ENCODE measurements at regions not wholly inside any gene's neighbourhood (a gene's known extent, or its start where the extent isn't known, plus 50 kb on each side); places are given as distances from the start of the nearest gene placed in this dataset.

DNA sequence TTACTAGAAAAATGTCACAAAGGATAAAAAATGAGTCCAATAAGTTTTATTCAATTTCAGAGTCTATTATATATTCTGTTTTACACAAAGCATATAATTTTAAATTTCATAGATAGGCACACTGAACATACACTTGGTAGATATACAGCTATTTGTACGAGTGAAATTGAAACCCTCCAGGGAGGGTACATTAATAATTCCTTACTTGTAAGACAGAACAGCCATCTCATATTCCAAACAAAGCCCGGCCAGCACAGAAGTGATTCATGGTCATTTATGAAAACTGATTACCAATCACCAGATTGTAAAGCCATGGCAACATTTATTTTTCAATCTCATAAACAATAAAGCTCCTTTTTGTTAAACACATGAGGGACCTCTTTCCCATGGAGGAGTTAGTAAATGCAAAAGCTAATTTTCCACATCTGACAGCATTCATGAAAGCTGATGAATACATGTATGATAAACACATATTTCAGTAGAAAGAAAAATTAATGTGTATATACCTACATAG is 190.6 kb downstream of the TDRD15 start:
- no peaks in the 10 kb centered on the region for H3K27me3 Mint-ChIP-seq
- no peak overlapping the region for H3K27ac Mint-ChIP-seq
- H3K9me3 Mint-ChIP-seq, result no peaks in the 10 kb centered on the region
- H3K4me3 Mint-ChIP-seq, result no peak overlapping the region
- no peaks in the 10 kb centered on the region for H3K4me1 Mint-ChIP-seq (ENCODE audit: low read depth)
- no peaks in the 10 kb centered on the region for H3K36me3 Mint-ChIP-seq (ENCODE audit: low read depth)
- DNase-seq, result no peak

DNA sequence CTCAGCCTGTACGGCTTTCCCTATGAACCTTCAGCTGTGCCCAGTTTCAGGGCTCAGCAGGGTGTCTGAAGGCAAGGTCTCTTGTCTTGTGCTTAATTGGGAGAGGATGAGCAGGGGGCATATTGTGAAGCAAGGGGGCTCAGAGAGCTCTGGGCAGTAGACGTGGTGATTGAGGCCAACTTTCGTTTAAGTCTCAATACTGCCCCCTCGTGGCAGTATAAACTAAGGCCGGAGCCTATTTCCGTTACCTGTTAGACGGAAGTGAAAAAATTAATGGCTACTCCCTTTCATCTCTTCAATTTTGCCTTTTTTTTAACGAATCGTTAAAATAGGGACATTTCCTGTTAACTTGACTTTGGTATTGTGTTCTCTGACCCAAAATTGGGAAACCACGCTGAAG is 193.4 kb downstream of the TDRD15 start:
- no peaks in the 10 kb centered on the region for H3K9me3 Mint-ChIP-seq
- H3K36me3 Mint-ChIP-seq (ENCODE audit: low read depth), result no peaks in the 10 kb centered on the region
- no peaks in the 10 kb centered on the region for H3K4me1 Mint-ChIP-seq (ENCODE audit: low read depth)
- no peak overlapping the region for H3K27ac Mint-ChIP-seq
- no peak overlapping the region for H3K4me3 Mint-ChIP-seq
- H3K27me3 Mint-ChIP-seq, result no peaks in the 10 kb centered on the region
- DNase-seq, result no peak

DNA sequence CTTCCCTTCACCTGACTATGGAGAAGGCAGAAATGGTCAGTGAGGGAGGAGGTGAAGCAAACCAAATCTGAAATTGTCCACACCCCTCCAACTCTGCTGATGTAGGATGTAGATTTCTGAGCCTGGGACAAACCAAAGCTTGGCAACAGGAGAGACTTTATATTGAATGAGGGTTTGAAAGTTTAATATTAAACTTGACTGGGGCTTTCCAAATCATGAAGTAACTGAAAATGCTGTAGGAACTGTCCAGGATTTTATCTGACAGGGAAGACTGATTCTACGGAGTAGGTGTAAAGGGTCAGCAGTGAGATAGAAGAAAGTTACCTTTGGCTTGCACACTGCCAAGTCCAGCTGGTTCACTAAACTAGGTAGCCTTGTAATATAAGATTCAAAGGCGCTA is 194.5 kb downstream of the TDRD15 start:
- Mint-ChIP-seq H3K36me3 (ENCODE audit: low read depth) (no peaks in the 10 kb centered on the region), H3K27me3 (no peaks in the 10 kb centered on the region), H3K4me1 (ENCODE audit: low read depth) (no peaks in the 10 kb centered on the region), H3K9me3 (no peaks in the 10 kb centered on the region), H3K4me3 (no peak overlapping the region), H3K27ac (no peak overlapping the region)
- DNase-seq, result no peak

DNA sequence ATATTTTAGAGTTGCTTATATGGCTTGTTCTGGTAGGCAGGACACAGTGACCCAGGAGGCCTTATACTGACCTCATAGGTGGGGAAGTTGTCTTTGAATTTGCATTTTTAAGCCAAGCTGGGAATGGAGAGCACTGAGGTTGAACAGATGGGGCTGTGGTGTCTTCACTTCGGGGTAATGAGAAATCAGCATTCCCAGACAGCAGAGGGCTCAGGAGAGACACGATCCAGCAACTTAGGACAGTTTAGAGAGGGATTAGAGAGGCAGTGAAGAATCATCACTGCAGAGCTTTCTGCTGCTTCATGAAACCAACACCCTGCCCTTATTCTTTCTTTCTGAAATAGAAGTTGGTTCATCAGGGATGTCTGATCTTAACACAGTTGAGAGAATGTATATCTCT is 202.4 kb downstream of the TDRD15 start:
- Mint-ChIP-seq H3K27me3 (no peaks in the 10 kb centered on the region), H3K27ac (no peak overlapping the region), H3K4me1 (ENCODE audit: low read depth) (no peaks in the 10 kb centered on the region), H3K4me3 (no peak overlapping the region), H3K9me3 (no peaks in the 10 kb centered on the region), H3K36me3 (ENCODE audit: low read depth) (no peaks in the 10 kb centered on the region)
- DNase-seq, result no peak

DNA sequence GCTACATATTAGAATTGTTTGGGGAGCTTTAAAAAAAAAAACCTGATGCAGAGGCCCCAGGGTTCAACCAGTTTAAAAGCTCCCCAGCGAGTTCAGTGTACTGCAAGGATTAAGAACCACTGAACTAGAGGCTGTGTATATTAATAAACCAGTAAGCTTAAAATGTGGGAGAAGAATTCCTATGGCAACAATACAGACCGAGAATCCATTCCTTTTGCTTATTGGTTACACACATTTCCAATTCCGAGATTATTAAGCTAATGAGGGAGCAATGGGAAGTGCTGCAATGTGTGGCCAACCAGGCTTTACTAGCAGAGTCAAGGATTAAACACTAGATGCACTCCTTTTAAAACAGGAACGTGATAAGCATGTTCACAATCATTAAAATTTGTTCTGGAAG is 204.4 kb downstream of the TDRD15 start:
- no peaks in the 10 kb centered on the region for H3K27me3 Mint-ChIP-seq
- H3K27ac Mint-ChIP-seq, result no peak overlapping the region
- H3K4me3 Mint-ChIP-seq, result no peak overlapping the region
- no peaks in the 10 kb centered on the region for H3K4me1 Mint-ChIP-seq (ENCODE audit: low read depth)
- no peaks in the 10 kb centered on the region for H3K9me3 Mint-ChIP-seq
- H3K36me3 Mint-ChIP-seq (ENCODE audit: low read depth), result no peaks in the 10 kb centered on the region
- no peak for DNase-seq

DNA sequence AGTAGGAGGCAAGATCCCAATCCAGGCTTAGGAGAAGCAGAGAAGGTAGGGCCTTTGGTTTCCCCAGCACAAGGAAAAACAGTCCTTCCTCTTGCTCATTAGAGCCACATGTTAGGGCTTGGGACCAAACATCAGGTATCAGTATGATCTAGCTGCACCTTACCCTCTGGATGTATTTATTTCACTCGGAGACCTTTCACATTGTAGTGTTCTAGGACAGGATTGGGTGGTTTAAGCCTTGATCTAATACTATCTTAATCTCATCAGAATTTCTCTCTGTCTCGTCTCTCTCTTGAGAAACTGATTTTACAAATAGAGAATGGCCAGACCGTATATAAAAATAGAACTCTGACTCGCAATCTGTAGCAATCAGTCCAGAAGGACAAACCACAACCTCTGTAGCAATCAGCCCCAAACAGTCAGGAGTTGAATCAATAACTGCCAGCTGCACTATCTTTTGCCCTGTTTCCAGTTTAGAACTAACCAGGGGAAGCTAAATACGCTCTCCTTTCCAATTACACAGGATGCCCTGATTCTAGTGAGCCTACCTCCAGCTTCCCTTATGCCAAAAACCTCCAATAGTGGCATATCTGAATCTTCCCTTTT is 207.1 kb downstream of the TDRD15 start:
- no peaks in the 10 kb centered on the region for H3K9me3 Mint-ChIP-seq
- H3K27me3 Mint-ChIP-seq, result no peaks in the 10 kb centered on the region
- H3K4me3 Mint-ChIP-seq, result no peak overlapping the region
- no peaks in the 10 kb centered on the region for H3K36me3 Mint-ChIP-seq (ENCODE audit: low read depth)
- no peak for DNase-seq
- H3K4me1 Mint-ChIP-seq (ENCODE audit: low read depth), result no peaks in the 10 kb centered on the region
- H3K27ac Mint-ChIP-seq, result no peak overlapping the region

DNA sequence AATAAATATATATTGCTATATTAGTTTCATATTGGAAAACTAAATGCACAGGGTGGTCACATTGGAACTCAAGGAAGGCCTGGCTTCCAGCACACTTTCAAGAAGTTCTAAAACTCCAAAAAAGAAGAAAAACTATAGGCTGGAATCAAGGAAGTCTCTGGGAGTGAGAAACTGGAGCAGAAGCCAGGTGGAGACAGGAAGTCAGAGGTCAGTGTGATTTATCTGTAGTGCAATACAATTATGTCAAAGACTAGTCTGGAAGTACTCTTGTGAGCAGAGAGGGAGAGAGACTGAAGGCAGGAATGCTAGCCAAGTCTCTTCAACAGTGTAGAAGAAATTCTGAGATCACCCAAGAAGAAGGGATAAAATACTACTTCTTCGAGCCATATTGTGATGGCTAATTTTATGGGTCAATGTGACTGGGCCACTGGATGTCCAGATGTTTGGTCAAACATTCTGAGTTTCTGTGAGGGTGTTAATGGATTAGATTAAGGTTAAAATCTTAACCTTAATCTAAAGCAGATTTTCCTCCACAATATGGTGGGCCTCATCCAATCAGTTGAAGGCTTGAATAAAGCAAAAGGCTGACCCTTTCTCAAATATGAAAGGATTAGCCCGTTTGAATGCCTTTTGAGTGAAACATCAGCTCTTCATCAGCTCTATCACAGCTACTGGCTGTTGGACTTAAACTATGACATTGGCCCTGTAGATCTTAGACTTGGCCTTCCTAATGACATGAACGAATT is 208.0 kb downstream of the TDRD15 start:
- Mint-ChIP-seq H3K9me3 (no peaks in the 10 kb centered on the region), H3K4me1 (ENCODE audit: low read depth) (no peaks in the 10 kb centered on the region), H3K36me3 (ENCODE audit: low read depth) (no peaks in the 10 kb centered on the region), H3K4me3 (no peak overlapping the region), H3K27ac (no peak overlapping the region), H3K27me3 (no peaks in the 10 kb centered on the region)
- no peak for DNase-seq

DNA sequence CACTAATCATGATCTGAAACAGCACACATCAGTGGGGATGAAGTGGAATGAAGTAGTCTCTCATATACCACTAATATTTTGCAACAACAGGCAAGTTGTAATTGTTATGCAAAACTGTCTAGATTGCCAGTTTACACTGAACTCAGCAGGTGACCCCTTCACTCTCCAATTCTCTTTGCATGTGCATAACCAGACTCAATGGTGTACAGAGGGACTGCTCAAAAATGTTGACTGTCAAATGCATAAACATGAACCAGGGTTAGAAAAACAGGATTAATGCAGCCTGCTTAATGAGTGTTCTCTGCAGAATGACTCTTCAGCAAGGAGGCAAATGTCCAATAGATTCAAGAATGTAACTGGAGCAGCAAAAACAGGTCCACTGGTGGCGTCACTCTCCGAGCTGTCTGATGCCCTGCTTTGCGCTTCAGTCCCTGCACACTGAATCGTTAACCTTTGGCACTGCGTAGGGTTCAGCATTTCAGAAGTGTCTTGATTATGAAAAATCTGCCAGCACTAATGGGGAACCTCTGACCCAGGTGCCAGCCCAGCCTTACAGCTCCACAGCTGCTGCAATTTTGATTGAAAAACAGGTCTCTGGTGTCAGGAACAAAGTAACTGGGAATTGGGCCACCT is 209.3 kb downstream of the TDRD15 start:
- Mint-ChIP-seq H3K27ac (no peak overlapping the region), H3K4me3 (no peak overlapping the region), H3K27me3 (no peaks in the 10 kb centered on the region), H3K4me1 (ENCODE audit: low read depth) (no peaks in the 10 kb centered on the region), H3K9me3 (no peaks in the 10 kb centered on the region), H3K36me3 (ENCODE audit: low read depth) (no peaks in the 10 kb centered on the region)
- DNase-seq, result no peak

DNA sequence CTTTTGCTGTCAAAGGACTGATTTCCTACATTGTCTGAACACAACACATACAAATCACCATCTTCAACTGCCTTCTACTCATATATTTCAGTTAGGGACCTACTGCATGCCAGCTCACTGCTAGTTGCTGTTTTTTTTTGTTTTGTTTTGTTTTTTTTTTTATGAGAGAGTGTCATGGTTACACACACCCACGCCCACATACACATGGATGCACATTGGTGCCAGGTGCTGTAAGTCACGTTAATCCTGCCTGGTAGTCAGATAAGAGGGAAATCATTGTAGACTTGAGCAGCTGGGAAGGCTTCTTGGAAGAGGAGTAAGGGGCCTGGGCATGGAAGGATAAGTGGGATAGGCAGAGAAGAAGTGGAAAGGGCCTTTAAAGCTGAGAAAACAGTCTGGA is 209.9 kb downstream of the TDRD15 start:
- H3K27me3 Mint-ChIP-seq, result no peaks in the 10 kb centered on the region
- DNase-seq, result no peak
- H3K9me3 Mint-ChIP-seq, result no peaks in the 10 kb centered on the region
- no peak overlapping the region for H3K27ac Mint-ChIP-seq
- H3K4me3 Mint-ChIP-seq, result no peak overlapping the region
- H3K36me3 Mint-ChIP-seq (ENCODE audit: low read depth), result no peaks in the 10 kb centered on the region
- no peaks in the 10 kb centered on the region for H3K4me1 Mint-ChIP-seq (ENCODE audit: low read depth)

DNA sequence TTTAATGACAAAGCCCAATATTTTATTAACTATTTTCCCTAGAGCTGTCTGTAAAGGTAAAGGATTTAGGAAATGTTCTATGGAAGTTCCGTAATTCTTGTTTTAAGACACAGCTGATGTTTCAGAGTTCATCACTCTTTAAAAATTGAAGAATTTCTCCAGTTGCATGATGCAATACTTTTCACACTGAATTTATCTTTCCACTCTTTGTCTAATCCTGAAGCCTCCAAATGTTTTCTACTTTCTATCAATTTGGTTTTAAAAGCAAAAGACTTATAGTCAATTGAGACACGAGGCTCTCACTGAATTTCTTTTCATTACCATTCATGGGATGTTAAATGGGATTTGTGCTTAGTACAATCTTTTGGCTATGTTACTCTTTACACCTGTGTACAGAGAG is 223.2 kb downstream of the TDRD15 start:
- no peaks in the 10 kb centered on the region for H3K36me3 Mint-ChIP-seq (ENCODE audit: low read depth)
- H3K4me1 Mint-ChIP-seq (ENCODE audit: low read depth), result no peaks in the 10 kb centered on the region
- H3K9me3 Mint-ChIP-seq, result peaks cover 12% of the 10 kb centered on the region
- no peak for DNase-seq
- no peak overlapping the region for H3K4me3 Mint-ChIP-seq
- no peaks in the 10 kb centered on the region for H3K27me3 Mint-ChIP-seq
- H3K27ac Mint-ChIP-seq, result no peak overlapping the region

DNA sequence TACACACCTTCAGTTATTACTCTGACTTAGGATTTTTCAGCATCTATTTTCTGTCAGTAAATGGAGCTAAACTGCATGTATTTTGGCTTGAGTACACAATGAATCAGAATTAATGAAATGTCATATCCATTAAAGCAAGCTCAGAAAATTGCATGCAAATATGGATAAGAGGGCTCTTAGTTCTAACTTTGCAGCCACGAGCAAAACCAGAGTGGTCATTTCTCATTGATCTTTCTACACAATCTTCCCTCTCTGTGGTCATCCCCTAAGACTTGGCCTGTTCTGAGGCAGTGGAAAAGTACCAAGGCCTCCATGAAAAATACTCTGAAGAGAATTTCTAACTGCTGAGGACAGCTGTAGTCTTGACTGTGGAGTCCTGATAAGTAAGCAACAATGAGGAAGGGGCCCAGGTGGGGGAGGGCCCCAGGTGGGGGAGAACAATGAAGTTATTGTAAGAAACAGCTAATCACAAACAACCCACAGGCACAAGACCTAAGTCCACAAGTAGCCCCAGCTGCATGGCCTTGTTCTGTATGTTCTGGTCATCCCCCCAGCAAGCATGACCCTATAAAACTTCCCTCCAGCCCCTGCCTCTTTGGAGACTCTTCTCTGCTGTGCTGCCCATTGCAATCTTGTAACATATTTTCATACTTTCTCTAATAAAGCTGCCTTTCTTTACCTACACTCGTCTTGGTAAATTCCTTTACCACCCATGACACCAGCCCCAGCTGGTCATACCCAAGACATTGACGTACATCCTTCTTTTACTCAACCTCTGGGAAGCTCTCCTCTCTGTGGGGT is 230.3 kb downstream of the TDRD15 start:
- DNase-seq, result no peak
- Mint-ChIP-seq H3K4me1 (ENCODE audit: low read depth) (no peaks in the 10 kb centered on the region), H3K27me3 (no peaks in the 10 kb centered on the region), H3K36me3 (ENCODE audit: low read depth) (no peaks in the 10 kb centered on the region), H3K9me3 (no peaks in the 10 kb centered on the region), H3K4me3 (no peak overlapping the region), H3K27ac (no peak overlapping the region)

DNA sequence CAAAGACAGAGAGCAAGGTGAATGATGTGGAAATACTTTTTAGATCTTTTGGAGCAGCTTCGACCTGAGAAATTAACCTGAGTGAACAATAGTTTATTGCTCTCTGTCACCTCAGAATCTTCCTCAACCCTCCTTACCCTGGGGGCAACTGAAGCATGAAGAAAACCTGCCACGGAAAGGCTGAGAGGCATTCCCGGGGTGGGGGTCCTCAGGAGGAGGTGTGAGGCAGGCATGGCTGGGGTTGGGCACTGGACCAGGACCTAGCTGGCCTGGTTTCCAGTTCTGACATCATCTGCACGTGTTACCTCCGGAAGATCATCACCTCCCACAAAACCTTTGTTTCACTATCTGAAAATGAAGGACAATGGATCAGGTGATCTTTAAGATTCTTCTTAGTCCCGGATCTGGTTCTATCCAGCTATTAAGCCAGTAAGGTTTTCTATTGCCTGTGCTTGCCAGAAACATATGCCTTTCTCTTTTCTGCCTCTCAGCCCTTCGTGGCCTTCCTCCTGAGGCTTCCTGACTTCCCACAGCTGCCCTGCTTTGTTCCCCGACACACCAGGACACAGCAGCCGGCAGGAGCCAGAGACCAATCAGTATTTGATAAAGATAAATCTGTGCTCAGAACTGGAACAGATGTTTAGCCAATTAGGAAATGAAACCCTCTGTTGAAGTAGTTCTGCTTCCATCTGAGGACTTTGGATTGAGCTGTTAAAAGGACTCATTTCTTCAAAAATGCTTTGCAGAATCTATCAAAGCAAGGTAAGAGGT is 232.5 kb downstream of the TDRD15 start:
- Mint-ChIP-seq H3K4me1 (ENCODE audit: low read depth) (no peaks in the 10 kb centered on the region), H3K27ac (no peak overlapping the region), H3K36me3 (ENCODE audit: low read depth) (no peaks in the 10 kb centered on the region), H3K4me3 (no peak overlapping the region), H3K27me3 (no peaks in the 10 kb centered on the region), H3K9me3 (peaks cover 4% of the 10 kb centered on the region)
- no peak for DNase-seq

DNA sequence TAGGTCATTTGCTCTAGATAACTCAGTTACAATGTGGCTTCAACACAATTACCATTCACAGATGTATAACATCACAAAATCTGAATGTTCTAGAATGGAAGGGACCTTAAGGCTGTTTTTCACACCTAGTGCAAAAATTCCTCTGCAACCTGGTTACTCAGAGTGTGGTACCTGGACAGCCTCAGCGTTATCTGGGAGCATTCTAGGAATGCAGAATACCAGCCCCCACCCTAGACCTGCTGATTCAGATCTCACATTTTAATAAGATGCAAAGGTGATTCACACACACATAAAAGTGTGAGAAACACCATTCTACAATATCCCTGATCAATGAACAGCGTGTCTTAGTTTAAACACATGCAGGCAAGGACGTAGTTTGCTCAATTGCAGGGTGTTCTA is 233.1 kb downstream of the TDRD15 start:
- H3K4me3 Mint-ChIP-seq, result no peak overlapping the region
- no peaks in the 10 kb centered on the region for H3K36me3 Mint-ChIP-seq (ENCODE audit: low read depth)
- no peaks in the 10 kb centered on the region for H3K27me3 Mint-ChIP-seq
- H3K4me1 Mint-ChIP-seq (ENCODE audit: low read depth), result no peaks in the 10 kb centered on the region
- DNase-seq, result no peak
- no peak overlapping the region for H3K27ac Mint-ChIP-seq
- H3K9me3 Mint-ChIP-seq, result peaks cover 4% of the 10 kb centered on the region

DNA sequence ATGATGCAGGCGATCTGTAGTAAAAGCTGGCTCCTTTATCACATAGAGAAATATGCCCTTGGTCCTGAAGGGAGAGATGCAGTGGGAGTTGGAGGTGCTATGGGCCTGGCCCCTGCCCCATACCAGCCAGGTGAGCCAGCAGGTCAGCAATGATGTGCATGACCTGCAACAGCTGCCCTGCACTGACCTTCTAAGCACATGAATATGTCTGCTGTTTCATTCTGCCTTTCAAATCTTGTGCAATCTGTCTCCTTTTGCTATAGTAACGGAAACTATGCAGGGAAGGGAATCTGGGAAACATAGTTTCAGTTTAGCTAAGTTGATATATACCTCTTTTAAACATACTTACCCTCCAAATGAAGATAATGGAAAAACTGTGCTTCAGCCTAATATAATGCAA is 235.2 kb downstream of the TDRD15 start:
- Mint-ChIP-seq H3K27me3 (no peaks in the 10 kb centered on the region), H3K4me3 (no peak overlapping the region), H3K27ac (no peak overlapping the region), H3K36me3 (ENCODE audit: low read depth) (no peaks in the 10 kb centered on the region), H3K4me1 (ENCODE audit: low read depth) (no peaks in the 10 kb centered on the region), H3K9me3 (peaks cover 4% of the 10 kb centered on the region)
- no peak for DNase-seq

Data from activated T-cell treated with anti-CD3 and anti-CD28 coated beads, Interleukin-2, amount 50 U/mL, for 24 hours (primary cell).